D721Med (cell line): ENCODE measurements at regions not wholly inside any gene's neighbourhood (a gene's known extent, or its start where the extent isn't known, plus 50 kb on each side); places are given as distances from the start of the nearest gene placed in this dataset.

Source experiments
- DNase-seq: peaks from one replicate; pipeline ENCODE4 v3.0.0; 2011; ENCODE audit warnings: low spot score; ENCODE audit not compliant: insufficient read length
- FAIRE-seq: peaks from 2 replicates; lab custom pipeline; 2011; peaks lifted over from hg19 to GRCh38; lab: Jason Lieb, UNC
- CTCF ChIP-seq: IDR thresholded peaks from 2 replicates; pipeline ENCODE4 v1.5.1; 2012; ENCODE audit warnings: mild to moderate bottlenecking, control low read depth; ENCODE audit not compliant: insufficient read depth; ENCODE audit errors: missing control alignments

GRCh38 chr5:96115147-96115807 is 153.6 kb upstream of the ELL2 start:
- DNase-seq (no peak), FAIRE-seq (no peak)
- TF ChIP-seq CTCF: no peak

GRCh38 chr5:96114736-96115135 is 153.1 kb upstream of the ELL2 start:
- no peak for TF ChIP-seq CTCF
- no peak for DNase-seq
- FAIRE-seq: no peak

GRCh38 chr5:96113170-96113939 is 151.7 kb upstream of the ELL2 start:
- no peak for DNase-seq
- FAIRE-seq: no peak
- no peak for TF ChIP-seq CTCF

GRCh38 chr5:96112703-96113102 is 151.1 kb upstream of the ELL2 start:
- no peak for TF ChIP-seq CTCF
- FAIRE-seq: no peak
- DNase-seq: no peak

- FAIRE-seq (no peak), DNase-seq (no peak)
- TF ChIP-seq CTCF: no peak
These were observed 150.5 kb upstream of the ELL2 start for GRCh38 chr5:96112123-96112670.

GRCh38 chr5:96111080-96111756 is 149.6 kb upstream of the ELL2 start:
- DNase-seq (no peak), FAIRE-seq (no peak)
- TF ChIP-seq CTCF: no peak
